OCI-LY3 (cell line): ENCODE measurements at regions not wholly inside any gene's neighbourhood (a gene's known extent, or its start where the extent isn't known, plus 50 kb on each side); places are given as distances from the start of the nearest gene placed in this dataset.

ENCODE experiments used
- EZH2phosphoT487 ChIP-seq: fragments of 200-600 bp; shearing (Covaris generic); IDR thresholded peaks from 2 replicates; pipeline ENCODE4 v1.6.1; 2018; ENCODE audit warnings: antibody characterized with exemption, mixed run types, low read depth
- TF ChIP-seq, protein P1 (sequence below): fragments of 200-600, 300-600 bp; sonication (generic); IDR thresholded peaks from 2 replicates; pipeline ENCODE4 v1.5.1; 2014; ENCODE audit warnings: antibody characterized with exemption, low read length, low read depth

DNA sequence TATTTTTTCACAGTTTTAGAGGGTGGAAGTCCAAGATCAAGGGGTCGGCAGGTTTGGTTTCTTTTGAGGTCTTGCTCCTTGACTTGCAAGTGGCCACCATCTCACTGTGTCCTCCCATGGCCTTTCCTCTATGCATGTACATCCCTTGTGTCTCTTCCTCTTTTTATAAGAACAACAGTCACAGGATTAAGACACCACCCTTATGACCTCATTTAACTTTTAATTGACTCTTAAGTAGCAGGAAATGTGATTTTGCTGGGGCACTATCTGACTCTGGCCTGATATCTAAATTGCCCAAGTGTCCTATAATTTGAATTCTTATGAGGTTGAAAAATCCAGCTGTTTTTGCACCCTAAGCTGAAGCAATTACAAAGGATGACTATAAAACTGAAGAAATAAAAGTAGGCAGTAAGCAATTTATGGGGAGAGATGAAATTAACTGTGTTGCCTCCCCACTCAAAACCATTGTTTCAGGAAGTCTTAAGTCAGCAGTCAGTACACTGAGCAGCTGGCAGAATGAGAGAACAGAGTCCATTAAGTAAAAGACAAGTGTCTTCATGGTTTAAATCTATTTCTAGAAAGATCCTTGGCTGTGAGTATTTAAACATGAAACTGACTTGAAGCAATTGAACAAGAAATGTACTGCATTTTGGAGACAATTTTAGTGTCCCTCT is 601.3 kb downstream of the SPRY1 start:
- TF ChIP-seq, protein P1, sequence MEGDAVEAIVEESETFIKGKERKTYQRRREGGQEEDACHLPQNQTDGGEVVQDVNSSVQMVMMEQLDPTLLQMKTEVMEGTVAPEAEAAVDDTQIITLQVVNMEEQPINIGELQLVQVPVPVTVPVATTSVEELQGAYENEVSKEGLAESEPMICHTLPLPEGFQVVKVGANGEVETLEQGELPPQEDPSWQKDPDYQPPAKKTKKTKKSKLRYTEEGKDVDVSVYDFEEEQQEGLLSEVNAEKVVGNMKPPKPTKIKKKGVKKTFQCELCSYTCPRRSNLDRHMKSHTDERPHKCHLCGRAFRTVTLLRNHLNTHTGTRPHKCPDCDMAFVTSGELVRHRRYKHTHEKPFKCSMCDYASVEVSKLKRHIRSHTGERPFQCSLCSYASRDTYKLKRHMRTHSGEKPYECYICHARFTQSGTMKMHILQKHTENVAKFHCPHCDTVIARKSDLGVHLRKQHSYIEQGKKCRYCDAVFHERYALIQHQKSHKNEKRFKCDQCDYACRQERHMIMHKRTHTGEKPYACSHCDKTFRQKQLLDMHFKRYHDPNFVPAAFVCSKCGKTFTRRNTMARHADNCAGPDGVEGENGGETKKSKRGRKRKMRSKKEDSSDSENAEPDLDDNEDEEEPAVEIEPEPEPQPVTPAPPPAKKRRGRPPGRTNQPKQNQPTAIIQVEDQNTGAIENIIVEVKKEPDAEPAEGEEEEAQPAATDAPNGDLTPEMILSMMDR: no peak
- no peak for TF ChIP-seq EZH2phosphoT487
